Hepatocyte (in vitro differentiated cells): ENCODE measurements at regions not wholly inside any gene's neighbourhood (a gene's known extent, or its start where the extent isn't known, plus 50 kb on each side); places are given as distances from the start of the nearest gene placed in this dataset.
A peak's percentile ranks its signal among the peaks of the same experiment; 100 is the strongest.
"Not testable (repeated sequence)": the region's sequence is repeated elsewhere in the genome, so short reads cannot be mapped to it uniquely, and the experiment has no call there.

ENCODE experiments used
- DNase-seq: peaks from one replicate; pipeline ENCODE4 v3.0.0-alpha.2; 2016; ENCODE audit warnings: low spot score
- H2AFZ ChIP-seq: fragments of 200-600 bp; sonication (generic); 2 replicates; pipeline ENCODE4 v1.6.0; 2016; ENCODE audit warnings: antibody characterized with exemption, mild to moderate bottlenecking
- H3K27ac ChIP-seq: fragments of 200-600 bp; sonication (generic); 2 replicates; pipeline ENCODE4 v1.5.1; 2016; ENCODE audit warnings: mild to moderate bottlenecking
- H3K27me3 ChIP-seq: fragments of 200-600 bp; sonication (generic); 2 replicates; pipeline ENCODE4 v1.6.1; 2016
- H3K36me3 ChIP-seq: fragments of 200-600 bp; sonication (generic); replicated peaks from 2 replicates; pipeline ENCODE4 v1.5.1; 2016; ENCODE audit warnings: low read depth; ENCODE audit not compliant: insufficient read depth
- H3K4me1 ChIP-seq: fragments of 200-600 bp; sonication (generic); 2 replicates; pipeline ENCODE4 v1.5.1; 2016; ENCODE audit warnings: mild to moderate bottlenecking, moderate library complexity; ENCODE audit not compliant: insufficient read depth
- H3K4me2 ChIP-seq: fragments of 200-600 bp; sonication (generic); 2 replicates; pipeline ENCODE4 v1.6.0; 2016
- H3K4me3 ChIP-seq: fragments of 200-600 bp; sonication (generic); 2 replicates; pipeline ENCODE4 v1.5.1; 2016; ENCODE audit warnings: mild to moderate bottlenecking
- H3K79me2 ChIP-seq: fragments of 200-600 bp; sonication (generic); 2 replicates; pipeline ENCODE4 v1.6.0; 2017; ENCODE audit warnings: mild to moderate bottlenecking
- H3K9me2 ChIP-seq: fragments of 200-600 bp; sonication (generic); replicated peaks from 2 replicates; pipeline ENCODE4 v1.6.0; 2017; ENCODE audit warnings: mild to moderate bottlenecking; ENCODE audit not compliant: insufficient read depth
- H3K9me3 ChIP-seq: fragments of 200-600 bp; sonication (generic); 2 replicates; pipeline ENCODE4 v1.5.1; 2016; ENCODE audit warnings: low read depth, mild to moderate bottlenecking
- H4K20me1 ChIP-seq: fragments of 200-600 bp; sonication (generic); 2 replicates; pipeline ENCODE4 v1.6.0; 2016; ENCODE audit warnings: mild to moderate bottlenecking; ENCODE audit not compliant: insufficient read depth, poor library complexity, severe bottlenecking
- EZH2 ChIP-seq: fragments of 200-600 bp; sonication (generic); IDR thresholded peaks from 2 replicates; pipeline ENCODE4 v1.6.1; 2016; ENCODE audit warnings: antibody characterized with exemption, mild to moderate bottlenecking, borderline replicate concordance
- EZH2phosphoT487 ChIP-seq: fragments of 200-600 bp; sonication (generic); IDR thresholded peaks from one replicate; pipeline ENCODE4 v1.6.1; 2018; ENCODE audit warnings: antibody characterized with exemption, mild to moderate bottlenecking, low read depth, moderate library complexity; ENCODE audit not compliant: unreplicated experiment, severe bottlenecking
- WGBS: methylation state at CpG from one replicate; pipeline ENCODE4 v1.1.6; 2016; ENCODE audit warnings: low lambda C conversion rate; ENCODE audit errors: missing lambda C conversion rate; 5-methylcytosine and 5-hydroxymethylcytosine counted together
- TF ChIP-seq, protein P1 (sequence below): fragments of 200-600 bp; sonication (generic); IDR thresholded peaks from 2 replicates; pipeline ENCODE4 v1.5.1; 2016; ENCODE audit warnings: antibody characterized with exemption, mild to moderate bottlenecking; ENCODE audit not compliant: poor library complexity

DNA sequence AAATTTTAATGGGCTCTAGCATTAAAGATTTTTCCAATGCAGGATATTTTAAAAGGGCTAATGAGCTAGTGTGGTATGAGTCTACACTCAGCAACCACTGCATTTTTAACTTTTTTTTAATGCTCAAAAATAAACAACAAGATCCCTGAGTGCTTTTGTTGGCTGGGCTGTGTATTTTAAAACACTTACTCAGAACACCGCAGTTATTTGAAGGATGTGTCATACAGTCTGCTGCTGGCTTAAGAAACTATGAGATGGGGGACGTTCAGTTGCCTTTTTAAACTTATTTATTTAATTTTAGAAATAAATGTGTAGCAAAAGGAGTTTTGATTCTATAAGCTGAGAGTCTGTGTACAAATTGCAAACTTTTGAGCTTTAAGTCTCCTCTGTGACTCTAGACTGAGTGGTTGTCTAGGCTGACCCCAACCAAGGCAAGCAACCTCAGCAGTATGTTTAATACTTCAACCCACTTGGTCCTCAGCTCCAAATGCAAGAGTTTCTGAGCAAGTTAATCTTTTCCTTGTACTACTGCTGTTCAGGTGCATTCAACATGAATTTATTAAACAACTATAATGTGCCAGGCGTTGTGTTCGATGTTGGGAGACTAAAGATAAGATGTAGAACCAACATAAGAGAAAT is 278.6 kb upstream of the DIPK2B start:
- no peaks in the 10 kb centered on the region for H3K27me3 ChIP-seq
- WGBS, result 65% methylated on average over 4 of the region's 4 CpGs
- no peaks in the 10 kb centered on the region for H3K4me1 ChIP-seq
- H3K27ac ChIP-seq, result peak overlapping the region; percentile 77
- no peak for TF ChIP-seq EZH2phosphoT487
- TF ChIP-seq, protein P1, sequence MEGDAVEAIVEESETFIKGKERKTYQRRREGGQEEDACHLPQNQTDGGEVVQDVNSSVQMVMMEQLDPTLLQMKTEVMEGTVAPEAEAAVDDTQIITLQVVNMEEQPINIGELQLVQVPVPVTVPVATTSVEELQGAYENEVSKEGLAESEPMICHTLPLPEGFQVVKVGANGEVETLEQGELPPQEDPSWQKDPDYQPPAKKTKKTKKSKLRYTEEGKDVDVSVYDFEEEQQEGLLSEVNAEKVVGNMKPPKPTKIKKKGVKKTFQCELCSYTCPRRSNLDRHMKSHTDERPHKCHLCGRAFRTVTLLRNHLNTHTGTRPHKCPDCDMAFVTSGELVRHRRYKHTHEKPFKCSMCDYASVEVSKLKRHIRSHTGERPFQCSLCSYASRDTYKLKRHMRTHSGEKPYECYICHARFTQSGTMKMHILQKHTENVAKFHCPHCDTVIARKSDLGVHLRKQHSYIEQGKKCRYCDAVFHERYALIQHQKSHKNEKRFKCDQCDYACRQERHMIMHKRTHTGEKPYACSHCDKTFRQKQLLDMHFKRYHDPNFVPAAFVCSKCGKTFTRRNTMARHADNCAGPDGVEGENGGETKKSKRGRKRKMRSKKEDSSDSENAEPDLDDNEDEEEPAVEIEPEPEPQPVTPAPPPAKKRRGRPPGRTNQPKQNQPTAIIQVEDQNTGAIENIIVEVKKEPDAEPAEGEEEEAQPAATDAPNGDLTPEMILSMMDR, result no peak
- TF ChIP-seq EZH2, result no peak
- H3K9me2 ChIP-seq, result no peaks in the 10 kb centered on the region
- H3K9me3 ChIP-seq, result no peaks in the 10 kb centered on the region
- no peak overlapping the region for H2AFZ ChIP-seq
- H4K20me1 ChIP-seq, result no peaks in the 10 kb centered on the region
- no peak overlapping the region for H3K4me2 ChIP-seq
- no peaks in the 10 kb centered on the region for H3K36me3 ChIP-seq
- no peaks in the 10 kb centered on the region for H3K79me2 ChIP-seq
- H3K4me3 ChIP-seq, result no peak overlapping the region
- DNase-seq, result no peak

GRCh38 chrX:45472968-45473367 is 272.3 kb upstream of the DIPK2B start:
- H3K4me3 ChIP-seq, result no peak overlapping the region
- no peaks in the 10 kb centered on the region for H3K9me3 ChIP-seq
- WGBS, result 92% methylated on average over 1 of the region's 1 CpG
- no peaks in the 10 kb centered on the region for H3K79me2 ChIP-seq
- no peak overlapping the region for H3K4me2 ChIP-seq
- H3K27me3 ChIP-seq, result no peaks in the 10 kb centered on the region
- no peaks in the 10 kb centered on the region for H3K9me2 ChIP-seq
- no peak for DNase-seq
- TF ChIP-seq, protein P1, result no peak
- TF ChIP-seq EZH2phosphoT487 (no peak), EZH2 (no peak)
- H4K20me1 ChIP-seq, result no peaks in the 10 kb centered on the region
- H3K4me1 ChIP-seq, result no peaks in the 10 kb centered on the region
- H2AFZ ChIP-seq, result no peak overlapping the region
- H3K27ac ChIP-seq, result no peak overlapping the region
- no peaks in the 10 kb centered on the region for H3K36me3 ChIP-seq

GRCh38 chrX:45467537-45467936 is 266.9 kb upstream of the DIPK2B start:
- H3K4me2 ChIP-seq, H2AFZ ChIP-seq, DNase-seq, H3K27ac ChIP-seq, H3K4me3 ChIP-seq, H3K79me2 ChIP-seq, H3K9me3 ChIP-seq, H3K4me1 ChIP-seq, H4K20me1 ChIP-seq, H3K27me3 ChIP-seq, H3K36me3 ChIP-seq, H3K9me2 ChIP-seq: not testable (repeated sequence)
- WGBS, result 84% methylated on average over 6 of the region's 6 CpGs

GRCh38 chrX:45455732-45456131 is 255.1 kb upstream of the DIPK2B start:
- WGBS, result 65% methylated on average over 5 of the region's 5 CpGs
- DNase-seq, H3K9me2 ChIP-seq, H2AFZ ChIP-seq, H3K4me2 ChIP-seq, H4K20me1 ChIP-seq, H3K4me3 ChIP-seq, H3K79me2 ChIP-seq, H3K27ac ChIP-seq, H3K36me3 ChIP-seq, H3K9me3 ChIP-seq, H3K27me3 ChIP-seq, H3K4me1 ChIP-seq: not testable (repeated sequence)
